COLO668 (cell line): ENCODE measurements at regions not wholly inside any gene's neighbourhood (a gene's known extent, or its start where the extent isn't known, plus 50 kb on each side); places are given as distances from the start of the nearest gene placed in this dataset.
"Not testable (repeated sequence)": the region's sequence is repeated elsewhere in the genome, so short reads cannot be mapped to it uniquely, and the experiment has no call there.

Source experiments
- DNase-seq: peaks from one replicate; lab custom pipeline; 2025; ENCODE audit not compliant: unreplicated experiment; lab: John Stamatoyannopoulos, UW

GRCh38 chr6:90676516-90677300 lies 89.8 kb upstream of the MAP3K7 start:
- DNase-seq, result no peak

GRCh38 chr6:90675107-90675506 lies 88.2 kb upstream of the MAP3K7 start:
- not testable (repeated sequence) for DNase-seq

- not testable (repeated sequence) for DNase-seq
These were observed 87.2 kb upstream of the MAP3K7 start for GRCh38 chr6:90674077-90674476.

GRCh38 chr6:90669846-90670245 lies 83.0 kb upstream of the MAP3K7 start:
- DNase-seq, result no peak

- no peak for DNase-seq
These were observed 82.5 kb upstream of the MAP3K7 start for GRCh38 chr6:90669420-90669819.

- no peak for DNase-seq
These were observed 81.3 kb upstream of the MAP3K7 start for GRCh38 chr6:90668141-90668540.

- DNase-seq, result no peak
These were observed 77.0 kb upstream of the MAP3K7 start for GRCh38 chr6:90663873-90664272.

- DNase-seq, result no peak
These were observed 76.2 kb upstream of the MAP3K7 start for GRCh38 chr6:90663106-90663505.

GRCh38 chr6:90660931-90661330 lies 74.1 kb upstream of the MAP3K7 start:
- DNase-seq, result no peak

GRCh38 chr6:90658497-90658896 lies 71.6 kb upstream of the MAP3K7 start:
- DNase-seq, result no peak

- no peak for DNase-seq
These were observed 69.5 kb upstream of the MAP3K7 start for GRCh38 chr6:90656325-90656724.

- no peak for DNase-seq
These were observed 67.9 kb upstream of the MAP3K7 start for GRCh38 chr6:90654806-90655205.

GRCh38 chr6:90654166-90654565 lies 67.3 kb upstream of the MAP3K7 start:
- no peak for DNase-seq

- DNase-seq, result no peak
These were observed 66.9 kb upstream of the MAP3K7 start for GRCh38 chr6:90653750-90654149.

- DNase-seq, result peak; percentile 15
These were observed 63.4 kb upstream of the MAP3K7 start for GRCh38 chr6:90650041-90650940.

- DNase-seq, result no peak
These were observed 62.0 kb upstream of the MAP3K7 start for GRCh38 chr6:90648873-90649272.

GRCh38 chr6:90646940-90647339 lies 60.1 kb upstream of the MAP3K7 start:
- DNase-seq, result no peak

- no peak for DNase-seq
These were observed 58.8 kb upstream of the MAP3K7 start for GRCh38 chr6:90645634-90646033.

GRCh38 chr6:90644492-90644891 lies 57.6 kb upstream of the MAP3K7 start:
- DNase-seq, result no peak

- DNase-seq, result no peak
These were observed 56.5 kb upstream of the MAP3K7 start for GRCh38 chr6:90643381-90643780.

- DNase-seq, result no peak
These were observed 50.4 kb upstream of the MAP3K7 start for GRCh38 chr6:90637320-90637719.
